ENCODE measurements at regions not wholly inside any gene's neighbourhood (a gene's known extent, or its start where the extent isn't known, plus 50 kb on each side); places are given as distances from the start of the nearest gene placed in this dataset.

DNA sequence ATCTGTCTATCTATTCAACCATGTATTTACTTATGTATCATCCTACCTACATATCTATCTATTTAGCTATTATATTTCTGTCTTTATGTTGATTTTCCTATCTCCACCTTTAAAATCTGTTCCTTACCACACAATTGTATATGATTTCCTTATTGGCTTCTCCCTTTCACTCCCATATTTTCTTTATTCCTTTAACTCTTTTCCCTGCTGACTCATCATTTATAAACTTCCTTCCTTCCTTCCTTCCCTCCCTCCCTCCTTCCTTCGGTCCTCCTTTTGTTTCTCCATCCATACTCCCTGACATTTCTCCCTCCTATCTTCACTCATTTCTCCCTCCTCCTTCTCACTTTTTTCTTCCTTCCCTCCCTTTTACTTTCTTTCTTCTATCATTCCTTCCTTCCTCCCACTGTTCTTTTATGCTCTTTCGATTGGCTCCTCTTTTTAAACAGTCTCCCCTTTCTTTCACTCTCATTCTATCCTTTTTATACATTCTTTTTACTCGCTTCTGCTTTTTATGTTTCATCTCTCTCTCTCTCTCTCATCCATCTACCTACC, 100.3 kb downstream of the RBMX2 start:
- TF ChIP-seq CTCF (IDR thresholded peaks at IDR 0.05) = no peak
- TF ChIP-seq POLR2AphosphoS5 (IDR thresholded peaks at IDR 0.05) = no peak
- no peak for TF ChIP-seq POLR2A (IDR thresholded peaks at IDR 0.05)
- TF ChIP-seq EP300 (IDR thresholded peaks at IDR 0.05) = no peak

Data from stomach (tissue), 4 donors.